Suppressor macrophage treated with lipopolysaccharide for 1 hour (primary cell): ENCODE measurements at regions not wholly inside any gene's neighbourhood (a gene's known extent, or its start where the extent isn't known, plus 50 kb on each side); places are given as distances from the start of the nearest gene placed in this dataset.

Source experiments
- DNase-seq, 3 donors: peaks; one replicate each; pipeline ENCODE4 v3.0.0-alpha.2; 2020 to 2022

DNA sequence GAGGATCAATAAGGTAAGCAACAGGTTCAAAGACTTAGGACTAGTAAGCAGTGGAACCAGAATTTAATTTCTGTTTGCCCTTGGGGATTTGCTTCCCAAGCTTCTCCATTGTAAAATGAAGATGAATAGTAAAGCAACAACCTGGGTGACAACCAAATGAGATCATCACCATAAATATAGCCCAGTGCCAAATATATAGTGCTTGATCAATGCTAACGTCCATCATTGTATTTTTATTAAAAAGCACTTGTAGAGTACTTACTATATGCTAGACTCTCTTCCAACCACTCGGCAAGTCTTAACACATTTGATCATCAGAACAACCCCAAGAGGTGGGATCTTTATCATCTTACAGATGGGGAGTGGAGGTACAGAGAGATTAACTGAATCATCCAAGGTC is 51.5 kb upstream of the NMNAT3 start:
- no peak for DNase-seq

DNA sequence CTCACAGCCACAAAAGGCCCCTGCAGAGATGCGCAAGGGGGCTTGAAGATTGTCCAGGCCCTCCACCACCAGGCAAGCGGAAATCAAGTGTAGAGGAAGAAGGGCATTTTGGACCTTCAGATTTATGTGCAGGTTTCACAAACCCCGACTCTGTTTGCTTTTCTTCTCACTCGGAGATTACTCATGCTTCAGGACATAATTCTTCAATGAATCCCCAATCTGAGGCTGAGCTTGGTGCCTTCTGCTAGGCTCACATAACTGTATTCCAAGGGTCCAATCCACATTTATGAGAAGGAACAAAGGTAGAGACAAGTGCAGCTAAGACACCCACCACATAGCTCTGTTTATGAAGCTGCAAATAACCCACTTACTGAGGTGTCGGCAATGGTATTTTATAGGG is 50.6 kb upstream of the NMNAT3 start:
- DNase-seq, result no peak
